ENCODE measurements at regions not wholly inside any gene's neighbourhood (a gene's known extent, or its start where the extent isn't known, plus 50 kb on each side); places are given as distances from the start of the nearest gene placed in this dataset.
A peak's percentile ranks its signal among the peaks of the same experiment; 100 is the strongest.
"Not testable (repeated sequence)": the region's sequence is repeated elsewhere in the genome, so short reads cannot be mapped to it uniquely, and the experiment has no call there.

GRCh38 chr9:24900179-24900578, 354.5 kb upstream of the IZUMO3 start:
- Histone ChIP-seq H3K27me3 (no peaks in the 10 kb centered on the region), H3K4me1 (no peaks in the 10 kb centered on the region), H3K4me3 (no peak overlapping the region), H3K36me3 (no peaks in the 10 kb centered on the region), H3K9me3 (peaks cover 0 to 19% (median 0%) of the 10 kb centered on the region in 11 donors), H3K27ac (no peak overlapping the region)
- no peak for ATAC-seq
- no peak for DNase-seq
- no peak for TF ChIP-seq CTCF (IDR thresholded peaks at IDR 0.05)
- intact Hi-C loops (cut with DNase I) = no loop called here

- H3K36me3 ChIP-seq = no peaks in the 10 kb centered on the region
- WGBS, 2 donors = 41 to 44% methylated on average over 4 of the region's 4 CpGs
- H3K27ac ChIP-seq = no peak overlapping the region
- intact Hi-C loops (cut with DNase I) = no loop called here
- peaks cover 0 to 19% (median 0%) of the 10 kb centered on the region in 11 donors for H3K9me3 ChIP-seq
- H3K27me3 ChIP-seq = no peaks in the 10 kb centered on the region
- TF ChIP-seq CTCF (IDR thresholded peaks at IDR 0.05) = no peak
- no peak overlapping the region for H3K4me3 ChIP-seq
- H3K4me1 ChIP-seq = no peaks in the 10 kb centered on the region
- DNase-seq (no peak), ATAC-seq (peak in 2 of 8 donors; percentile 33 to 45)
Observed at GRCh38 chr9:24899463-24899862, 353.8 kb upstream of the IZUMO3 start.

- intact Hi-C loops (cut with DNase I) = no loop called here
- Histone ChIP-seq H3K4me3 (no peak overlapping the region), H3K27ac (no peak overlapping the region), H3K36me3 (no peaks in the 10 kb centered on the region), H3K9me3 (peaks cover 0 to 27% (median 0%) of the 10 kb centered on the region in 11 donors), H3K27me3 (no peaks in the 10 kb centered on the region), H3K4me1 (no peaks in the 10 kb centered on the region)
- TF ChIP-seq CTCF (IDR thresholded peaks at IDR 0.05) = no peak
- 88 to 93% methylated on average over 15 of the region's 15 CpGs for WGBS, 2 donors
- ATAC-seq (no peak), DNase-seq (no peak)
Observed at GRCh38 chr9:24897826-24898225, 352.1 kb upstream of the IZUMO3 start.

- TF ChIP-seq CTCF (IDR thresholded peaks at IDR 0.05) = no peak
- 79 to 89% methylated on average over 3 of the region's 3 CpGs for WGBS, 2 donors
- ATAC-seq (no peak), DNase-seq (no peak)
- intact Hi-C loops (cut with DNase I) = no loop called here
- Histone ChIP-seq H3K4me1 (no peaks in the 10 kb centered on the region), H3K36me3 (no peaks in the 10 kb centered on the region), H3K27me3 (no peaks in the 10 kb centered on the region), H3K9me3 (no peaks in the 10 kb centered on the region), H3K4me3 (no peak overlapping the region), H3K27ac (no peak overlapping the region)
Observed at GRCh38 chr9:24881361-24881760, 335.7 kb upstream of the IZUMO3 start.

- Histone ChIP-seq H3K27ac (no peak overlapping the region), H3K9me3 (peaks cover 0 to 7% (median 0%) of the 10 kb centered on the region in 11 donors), H3K4me3 (no peak overlapping the region), H3K4me1 (no peaks in the 10 kb centered on the region), H3K27me3 (no peaks in the 10 kb centered on the region), H3K36me3 (no peaks in the 10 kb centered on the region)
- TF ChIP-seq CTCF (IDR thresholded peaks at IDR 0.05) = no peak
- no peak for ATAC-seq
- intact Hi-C loops (cut with DNase I) = no loop called here
- no peak for DNase-seq
- WGBS, 2 donors = 59 to 69% methylated on average over 2 of the region's 2 CpGs
Observed at GRCh38 chr9:24879591-24879990, 333.9 kb upstream of the IZUMO3 start.

GRCh38 chr9:24856601-24857000, 310.9 kb upstream of the IZUMO3 start:
- peaks cover 0 to 27% (median 0%) of the 10 kb centered on the region in 11 donors for H3K9me3 ChIP-seq
- 55% methylated on average over 1 of the region's 1 CpG for WGBS, 2 donors
- H3K27ac ChIP-seq; DNase-seq; intact Hi-C loops (cut with DNase I); ATAC-seq; H3K4me1 ChIP-seq; H3K36me3 ChIP-seq; H3K4me3 ChIP-seq; H3K27me3 ChIP-seq: not testable (repeated sequence)

Data from heart right ventricle (tissue), 16 donors.